ENCODE measurements at regions not wholly inside any gene's neighbourhood (a gene's known extent, or its start where the extent isn't known, plus 50 kb on each side); places are given as distances from the start of the nearest gene placed in this dataset.

- in situ Hi-C loops (cut with MboI; ENCODE audit: low pct_unique_long_range_greater_than_20kb, low sequenced_read_pairs, unreplicated experiment): loop anchor here (25.0 kb wide), 1 partner anchor 464 kb away; no protein-coding TSS in a partner anchor
- no peak for DNase-seq (ENCODE audit: low spot score)
- no peak for TF ChIP-seq CTCF (IDR thresholded peaks at IDR 0.05; ENCODE audit: extremely low read depth, insufficient read depth, missing control alignments)
These were observed 59.0 kb upstream of the MINAR1 start for GRCh38 chr15:79373113-79373512.

- in situ Hi-C loops (cut with MboI; ENCODE audit: low pct_unique_long_range_greater_than_20kb, low sequenced_read_pairs, unreplicated experiment): loop anchor here (25.0 kb wide), 1 partner anchor 464 kb away; no protein-coding TSS in a partner anchor
- TF ChIP-seq CTCF (IDR thresholded peaks at IDR 0.05; ENCODE audit: extremely low read depth, insufficient read depth, missing control alignments): no peak
- no peak for DNase-seq (ENCODE audit: low spot score)
These were observed 58.4 kb upstream of the MINAR1 start for GRCh38 chr15:79373728-79374127.

GRCh38 chr15:79376383-79376782 lies 55.8 kb upstream of the MINAR1 start:
- in situ Hi-C loops (cut with MboI; ENCODE audit: low pct_unique_long_range_greater_than_20kb, low sequenced_read_pairs, unreplicated experiment): no loop called here
- DNase-seq (ENCODE audit: low spot score): no peak
- TF ChIP-seq CTCF (IDR thresholded peaks at IDR 0.05; ENCODE audit: extremely low read depth, insufficient read depth, missing control alignments): no peak

GRCh38 chr15:79378394-79379109 lies 53.6 kb upstream of the MINAR1 start:
- DNase-seq (ENCODE audit: low spot score): no peak
- in situ Hi-C loops (cut with MboI; ENCODE audit: low pct_unique_long_range_greater_than_20kb, low sequenced_read_pairs, unreplicated experiment): no loop called here

GRCh38 chr15:79380755-79381497 lies 51.2 kb upstream of the MINAR1 start:
- DNase-seq (ENCODE audit: low spot score): peak; percentile 77
- in situ Hi-C loops (cut with MboI; ENCODE audit: low pct_unique_long_range_greater_than_20kb, low sequenced_read_pairs, unreplicated experiment): no loop called here
- peak; percentile 89 for TF ChIP-seq CTCF (IDR thresholded peaks at IDR 0.05; ENCODE audit: extremely low read depth, insufficient read depth, missing control alignments)

More at GRCh38 chr15:79378394-79379109, 53.6 kb upstream of the MINAR1 start:
- no peak for TF ChIP-seq CTCF (IDR thresholded peaks at IDR 0.05; ENCODE audit: extremely low read depth, insufficient read depth, missing control alignments)

GRCh38 chr15:79381593-79381992 lies 50.5 kb upstream of the MINAR1 start:
- in situ Hi-C loops (cut with MboI; ENCODE audit: low pct_unique_long_range_greater_than_20kb, low sequenced_read_pairs, unreplicated experiment): no loop called here
- no peak for DNase-seq (ENCODE audit: low spot score)
- no peak for TF ChIP-seq CTCF (IDR thresholded peaks at IDR 0.05; ENCODE audit: extremely low read depth, insufficient read depth, missing control alignments)

All from GM13977 (cell line).